CD4-positive, alpha-beta T cell treated with Interleukin-10 for 1 hour (primary cell): ENCODE measurements at regions not wholly inside any gene's neighbourhood (a gene's known extent, or its start where the extent isn't known, plus 50 kb on each side); places are given as distances from the start of the nearest gene placed in this dataset.

Experiments used
- DNase-seq: peaks from one replicate; pipeline ENCODE4 v3.0.0-alpha.2; 2020

DNA sequence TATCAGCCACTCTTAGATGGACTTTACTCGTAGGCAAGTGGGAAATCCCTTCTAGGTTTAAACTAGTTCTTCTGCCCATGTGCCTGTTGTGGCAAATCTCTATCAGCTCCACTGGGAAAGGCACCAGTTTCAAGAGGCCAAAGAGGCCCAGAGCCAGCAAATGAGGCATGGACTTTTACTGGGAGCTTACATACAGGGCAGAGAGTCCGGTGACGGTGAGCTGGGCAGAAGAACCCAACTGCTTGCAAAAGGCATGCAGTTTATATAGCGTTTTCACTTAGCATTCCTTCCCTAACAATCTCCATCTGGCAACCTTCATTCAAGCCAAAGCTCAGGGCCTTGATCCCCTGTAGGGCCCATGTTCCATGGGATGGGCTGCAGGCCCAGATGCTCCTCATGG is 93.0 kb upstream of the C3orf80 start:
- no peak for DNase-seq

DNA sequence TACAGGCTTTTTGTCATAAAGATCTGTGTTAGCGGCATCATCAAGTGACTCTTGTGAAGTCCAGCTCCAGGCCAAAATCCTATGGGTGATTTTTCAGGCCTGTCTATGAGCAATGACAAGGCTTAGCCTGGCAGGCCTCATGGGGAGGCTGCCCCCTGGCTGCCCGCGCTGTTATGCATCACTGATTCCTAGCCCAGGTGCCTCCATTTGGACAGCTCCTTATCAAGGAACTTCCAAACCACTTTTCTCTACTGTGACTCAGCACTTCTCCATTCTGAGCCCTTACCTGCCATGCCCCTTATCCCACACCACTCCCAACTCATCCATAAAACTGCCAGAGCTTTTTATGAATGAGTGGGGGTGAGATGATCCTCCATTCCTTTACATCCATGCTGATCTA is 91.5 kb upstream of the C3orf80 start:
- DNase-seq: no peak

DNA sequence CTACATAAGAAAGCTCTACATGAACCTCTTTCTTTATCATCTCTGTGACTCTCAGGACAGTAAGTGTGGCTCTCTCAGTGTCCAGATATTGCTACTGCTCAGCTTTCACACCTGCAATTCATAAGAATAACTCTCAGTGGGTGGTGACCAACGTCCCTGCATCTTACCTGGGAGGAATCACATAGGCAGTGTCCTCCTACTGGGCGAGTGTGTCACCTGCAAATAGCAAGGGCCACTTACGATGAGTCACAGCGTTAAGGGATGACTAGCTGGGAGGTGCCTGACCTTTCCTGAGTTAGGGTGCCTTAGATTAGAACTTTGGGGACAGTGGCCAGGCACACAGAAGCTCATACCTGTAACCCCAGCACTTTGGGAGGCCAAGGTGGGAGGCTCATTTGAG is 90.8 kb upstream of the C3orf80 start:
- no peak for DNase-seq

DNA sequence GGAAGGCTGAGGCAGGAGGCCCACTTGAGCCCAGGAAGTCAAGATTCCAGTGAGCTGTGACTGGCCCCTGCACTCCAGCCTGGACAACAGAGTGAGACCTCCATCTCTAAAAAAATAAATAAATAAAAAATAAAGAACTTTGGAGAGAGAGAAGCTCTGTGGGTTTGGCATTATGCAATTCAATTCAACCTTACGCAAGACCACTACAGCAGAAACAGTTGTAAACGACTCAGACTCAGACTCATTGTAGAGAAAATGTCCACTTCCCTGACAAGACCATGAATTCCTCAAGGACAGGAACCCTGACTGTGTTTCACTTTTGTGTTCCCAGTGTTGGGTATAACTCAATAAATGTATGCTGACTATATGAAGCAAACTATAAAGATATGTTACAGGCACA is 90.3 kb upstream of the C3orf80 start:
- no peak for DNase-seq

DNA sequence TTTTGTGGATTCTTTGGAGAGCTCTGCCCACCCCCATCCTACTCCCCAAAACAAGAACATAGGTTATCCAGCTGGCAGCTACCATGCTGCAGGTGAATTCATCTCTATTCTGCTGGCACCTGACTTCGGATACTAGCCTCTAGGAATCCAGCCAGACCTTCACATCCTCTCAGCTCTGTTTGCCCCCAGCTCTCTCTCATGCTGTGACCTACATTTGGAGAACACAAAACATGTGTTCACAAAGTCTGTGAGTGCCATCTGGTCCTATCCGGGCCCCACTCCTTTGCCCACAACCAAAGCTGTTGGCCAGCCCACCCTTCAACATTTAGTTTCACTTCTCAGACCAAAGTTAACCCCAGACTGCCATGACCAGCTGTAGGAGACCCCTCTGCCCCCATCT is 89.4 kb upstream of the C3orf80 start:
- DNase-seq: no peak

DNA sequence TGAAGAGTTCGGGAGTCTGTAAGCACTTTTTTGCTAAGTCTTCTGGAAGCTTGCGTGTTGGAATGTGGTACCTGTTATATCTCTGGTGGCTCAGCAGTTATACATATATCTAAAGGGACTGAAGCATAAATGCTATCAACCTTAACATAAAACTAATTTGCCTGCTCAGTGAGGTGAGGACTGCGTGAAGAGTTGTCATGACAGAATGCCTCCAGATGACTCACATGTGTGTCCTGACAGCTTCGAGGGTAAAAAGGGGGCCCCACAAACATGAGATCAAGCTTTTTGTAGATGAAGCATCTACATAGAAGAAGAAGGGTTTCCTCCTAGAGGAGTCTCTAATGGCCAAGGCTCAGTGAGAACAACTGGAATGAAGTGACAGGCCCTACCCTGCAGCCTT is 88.8 kb upstream of the C3orf80 start:
- no peak for DNase-seq

DNA sequence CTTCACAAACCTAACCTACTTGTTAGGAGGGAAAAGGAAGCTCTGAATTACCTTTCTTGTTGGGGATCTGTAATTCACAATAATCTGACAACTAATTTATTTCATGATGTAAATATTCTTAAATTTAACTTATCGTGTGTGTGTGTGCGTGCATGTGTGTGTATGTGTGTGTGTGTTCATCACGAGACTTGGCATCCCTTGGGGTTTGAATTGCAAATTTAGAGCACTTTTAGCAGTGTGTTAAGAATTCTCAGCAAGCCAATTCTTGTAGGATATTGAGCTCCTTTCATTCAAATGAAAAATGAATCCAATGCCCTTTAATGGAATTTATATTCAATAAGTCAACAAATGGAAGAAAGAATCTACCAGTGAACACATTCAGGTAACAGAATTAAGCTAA is 85.9 kb upstream of the C3orf80 start:
- no peak for DNase-seq

DNA sequence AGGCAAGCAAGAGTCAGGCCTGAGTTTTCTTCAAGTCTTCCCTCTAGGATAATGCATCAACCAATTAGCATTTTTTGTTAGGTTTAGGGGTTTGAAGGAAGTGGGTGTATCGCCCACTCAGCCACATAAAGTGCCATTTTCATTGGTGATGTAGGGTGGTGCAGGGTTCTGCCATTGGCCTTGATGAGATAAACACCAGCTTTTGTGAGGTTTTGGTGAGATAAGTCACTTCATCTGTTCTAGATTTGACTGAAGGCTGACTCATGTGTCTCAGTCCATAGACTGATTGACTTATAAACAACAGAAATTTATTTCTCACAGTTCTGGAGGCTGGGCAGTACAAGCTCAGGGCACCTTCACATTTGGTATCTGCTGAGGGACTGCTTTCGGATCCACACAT is 84.5 kb upstream of the C3orf80 start:
- DNase-seq: no peak

DNA sequence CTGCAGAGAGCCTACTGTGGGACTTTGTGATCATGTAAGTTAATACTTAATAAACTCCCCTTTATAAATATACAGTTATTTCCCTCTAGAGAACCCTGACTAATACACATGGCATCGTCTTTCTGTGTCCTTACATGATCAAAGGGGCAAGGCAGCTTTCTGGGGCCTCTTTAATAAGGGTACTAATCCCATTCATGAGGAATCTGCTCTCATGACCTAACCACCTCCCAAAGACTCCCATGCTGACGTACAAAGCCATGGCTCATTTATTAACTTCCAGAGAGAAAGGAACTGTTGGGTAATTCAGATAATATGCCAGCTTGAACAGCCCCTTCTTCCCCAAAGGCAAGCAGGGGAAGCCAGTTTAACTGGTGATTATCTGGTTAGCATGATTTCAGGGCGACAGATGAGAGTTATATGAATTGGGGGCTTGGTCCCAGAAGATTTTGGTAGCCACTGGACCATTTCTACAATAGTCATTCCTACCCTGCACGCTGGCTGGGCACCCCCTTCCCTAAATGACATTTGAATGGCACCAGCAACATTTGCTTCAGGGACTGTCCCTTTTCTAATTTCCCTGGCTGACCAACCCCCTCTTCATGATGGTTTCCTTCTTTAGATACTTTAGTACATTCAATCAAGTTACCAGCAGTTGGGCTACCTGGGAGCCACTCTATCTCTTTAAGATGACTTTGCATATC is 83.6 kb upstream of the C3orf80 start:
- DNase-seq: no peak

DNA sequence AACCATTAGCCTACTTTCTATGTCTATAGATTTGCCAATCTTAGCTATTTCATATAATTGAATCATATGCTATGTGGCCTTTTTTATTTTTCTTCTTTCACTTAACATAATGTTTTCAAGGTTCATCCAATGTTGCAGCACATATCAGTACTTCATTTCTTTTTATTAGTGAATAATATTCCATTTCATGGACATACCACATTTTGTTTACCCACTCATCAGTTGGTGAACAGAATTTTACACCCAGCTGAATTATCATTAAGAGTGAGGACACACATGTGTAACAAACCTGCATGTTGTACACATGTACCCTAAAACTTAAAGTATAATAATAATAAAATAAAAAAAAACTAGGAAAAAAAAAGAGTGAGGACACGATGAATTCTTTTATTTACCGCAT is 81.7 kb upstream of the C3orf80 start:
- DNase-seq: no peak

DNA sequence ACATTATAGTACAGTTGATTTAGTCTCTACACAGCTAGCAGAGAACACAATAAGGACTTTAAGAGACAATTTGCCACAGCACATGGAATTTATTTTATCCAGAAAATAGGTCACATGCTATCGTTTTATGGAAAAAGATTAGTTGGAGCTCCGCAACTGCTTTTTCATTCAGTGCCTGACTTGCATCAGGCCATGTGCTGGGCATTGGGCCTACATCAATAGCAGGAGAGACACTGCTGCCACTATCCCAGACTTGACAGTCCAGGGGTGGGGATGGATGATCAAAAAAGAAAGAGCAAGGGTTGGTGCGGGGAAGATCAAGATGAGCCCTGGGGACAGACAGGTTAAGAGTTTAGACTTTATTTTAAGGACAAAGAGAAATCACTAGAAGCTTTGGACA is 75.2 kb upstream of the C3orf80 start:
- no peak for DNase-seq

DNA sequence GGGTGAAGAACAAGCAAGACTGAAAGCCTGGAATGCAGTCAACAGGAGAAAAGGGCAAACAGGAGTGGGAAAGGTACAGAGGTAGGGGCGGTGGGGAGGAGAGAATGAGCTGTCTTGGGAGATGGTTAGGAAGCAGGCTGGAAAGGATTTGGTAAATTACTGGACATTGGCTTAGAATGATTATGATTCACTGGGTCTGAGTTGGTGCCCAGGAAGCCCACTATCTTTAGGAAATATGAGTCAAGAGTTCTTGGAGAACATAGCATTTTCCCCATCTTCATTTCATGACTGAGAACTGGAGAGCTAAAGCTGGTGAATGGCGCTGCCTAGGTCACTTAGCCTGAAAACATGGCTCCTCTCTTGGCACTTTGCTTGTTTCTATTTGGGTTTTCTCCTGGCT is 74.7 kb upstream of the C3orf80 start:
- DNase-seq: no peak

DNA sequence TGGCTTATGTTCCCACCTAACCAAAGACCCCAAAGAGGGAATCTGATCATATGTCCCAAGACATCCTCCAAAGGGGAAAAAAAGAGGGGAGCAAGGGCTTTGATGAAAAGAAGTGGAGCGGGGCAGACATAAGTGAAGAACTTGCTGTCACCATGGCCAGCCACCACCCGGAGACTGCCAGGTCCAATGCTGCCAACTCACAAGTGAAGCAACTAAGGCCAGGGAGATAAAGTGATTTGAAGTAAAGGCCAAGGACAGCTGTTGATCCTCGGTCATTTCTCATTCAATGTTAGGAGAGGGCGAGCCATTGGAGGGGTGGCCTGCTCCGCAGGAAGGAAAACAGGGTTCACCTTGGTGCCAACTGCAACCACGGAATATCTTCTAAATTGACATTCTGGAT is 72.6 kb upstream of the C3orf80 start:
- DNase-seq: no peak

DNA sequence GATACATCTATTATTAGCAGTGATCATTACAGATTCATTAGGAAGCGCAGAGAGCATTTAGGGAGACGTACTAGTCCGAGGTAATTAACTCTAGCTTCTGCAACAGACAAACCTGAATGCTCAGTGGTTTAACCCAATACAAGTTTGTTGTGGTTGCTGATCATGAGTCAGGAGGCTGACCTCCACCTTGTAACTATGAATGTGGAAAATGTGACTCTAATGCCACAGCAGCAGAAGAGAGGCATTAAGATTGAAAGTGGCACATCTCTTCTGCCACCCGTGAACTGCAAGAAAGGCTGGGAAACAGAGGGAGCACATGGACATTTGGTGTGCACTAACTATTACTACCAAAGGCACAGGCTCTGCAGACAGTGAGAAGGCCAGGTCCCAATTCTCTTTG is 71.2 kb upstream of the C3orf80 start:
- no peak for DNase-seq

DNA sequence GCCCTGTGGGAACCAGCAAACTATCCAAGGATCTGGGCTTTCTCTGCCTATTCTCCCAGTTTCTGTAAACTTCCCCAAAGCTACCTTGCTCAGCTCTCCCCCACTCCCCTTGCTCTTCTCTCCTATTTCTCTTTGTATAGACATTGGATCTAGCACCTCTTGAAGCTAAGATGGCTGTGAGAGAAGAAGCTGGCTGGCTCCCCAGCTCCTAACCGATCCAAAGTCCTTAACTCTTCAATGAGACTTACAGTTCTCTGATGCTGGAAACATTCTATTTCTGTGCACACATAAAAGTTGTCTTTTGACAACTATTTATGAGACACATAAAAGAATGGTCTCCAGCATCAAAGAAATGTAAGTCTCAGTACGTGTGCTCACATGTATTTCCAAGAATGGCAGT is 70.6 kb upstream of the C3orf80 start:
- no peak for DNase-seq

DNA sequence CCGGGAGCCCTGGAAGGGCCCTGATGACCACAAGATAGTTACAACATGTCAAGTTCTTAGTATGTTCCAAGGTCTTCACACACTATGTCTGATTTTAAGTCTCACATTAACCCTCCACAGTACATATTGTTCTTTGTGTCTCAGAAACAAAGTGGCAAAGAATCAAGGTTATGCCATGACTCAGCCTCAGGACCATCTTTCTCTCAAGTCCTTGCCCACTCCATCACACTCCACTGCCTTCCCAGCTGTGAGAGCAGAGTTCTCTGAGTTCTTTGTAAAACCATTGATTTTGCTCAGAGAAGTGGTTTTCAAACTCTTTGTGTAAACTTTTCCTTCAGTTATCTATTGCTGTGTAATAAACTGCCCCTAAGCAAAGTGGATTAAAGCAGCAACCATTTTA is 67.9 kb upstream of the C3orf80 start:
- DNase-seq: no peak

DNA sequence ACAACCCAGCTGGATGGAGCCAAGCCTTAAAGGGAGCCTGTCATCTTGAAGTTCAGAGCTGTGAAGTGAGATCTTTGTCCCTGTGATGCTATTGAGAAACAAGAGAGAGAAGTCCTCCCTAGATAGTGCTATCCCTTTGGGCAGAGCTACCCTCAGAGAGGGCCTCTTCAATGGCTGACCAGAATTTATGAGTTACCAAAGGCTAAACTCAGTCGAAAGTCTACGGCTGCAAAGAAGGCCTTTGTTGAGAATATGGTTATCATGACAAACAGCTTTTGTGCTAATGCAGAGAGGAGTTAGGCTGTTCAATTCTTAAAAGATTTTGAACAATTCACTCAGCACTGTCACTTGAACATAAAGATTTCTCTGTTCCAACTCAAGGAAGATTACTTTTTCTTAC is 65.9 kb upstream of the C3orf80 start:
- DNase-seq: no peak

DNA sequence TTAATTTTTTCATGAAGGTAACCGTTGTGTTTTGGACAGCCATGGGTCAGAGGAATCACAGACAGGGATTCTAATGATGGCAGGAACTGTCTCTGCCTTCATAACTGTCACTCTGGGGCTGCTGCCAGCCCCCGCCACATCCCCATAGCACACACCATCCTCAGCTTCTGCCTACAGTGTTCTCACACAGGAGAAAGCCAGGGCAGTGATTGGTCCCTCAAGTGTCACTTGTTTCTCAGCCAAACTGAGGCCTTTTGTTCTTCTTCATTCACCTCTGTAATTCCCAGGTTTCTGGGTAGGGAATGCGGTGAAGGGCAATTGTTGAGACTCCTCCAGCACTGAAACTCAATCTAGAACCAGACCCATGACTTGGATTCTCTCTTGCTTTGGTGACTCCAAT is 65.4 kb upstream of the C3orf80 start:
- no peak for DNase-seq

DNA sequence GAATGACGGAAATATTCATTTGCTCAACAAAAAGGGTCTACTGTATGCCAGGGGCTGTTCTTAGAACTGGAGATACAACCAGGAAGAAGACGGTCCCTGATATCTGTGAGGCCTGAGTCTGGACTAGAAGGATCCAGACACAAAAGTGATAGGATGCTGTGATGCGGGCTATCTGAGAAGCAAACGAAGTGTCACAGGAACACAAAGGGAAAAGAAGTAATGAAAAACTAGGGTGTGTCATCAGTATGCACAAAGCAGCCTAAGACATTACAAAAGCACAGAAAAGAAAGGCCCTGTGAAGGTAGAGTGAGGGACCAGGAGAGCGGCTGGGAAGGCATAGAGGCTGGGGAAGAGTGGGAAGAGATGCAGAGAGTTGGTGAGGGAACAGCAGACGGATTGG is 63.3 kb upstream of the C3orf80 start:
- no peak for DNase-seq

DNA sequence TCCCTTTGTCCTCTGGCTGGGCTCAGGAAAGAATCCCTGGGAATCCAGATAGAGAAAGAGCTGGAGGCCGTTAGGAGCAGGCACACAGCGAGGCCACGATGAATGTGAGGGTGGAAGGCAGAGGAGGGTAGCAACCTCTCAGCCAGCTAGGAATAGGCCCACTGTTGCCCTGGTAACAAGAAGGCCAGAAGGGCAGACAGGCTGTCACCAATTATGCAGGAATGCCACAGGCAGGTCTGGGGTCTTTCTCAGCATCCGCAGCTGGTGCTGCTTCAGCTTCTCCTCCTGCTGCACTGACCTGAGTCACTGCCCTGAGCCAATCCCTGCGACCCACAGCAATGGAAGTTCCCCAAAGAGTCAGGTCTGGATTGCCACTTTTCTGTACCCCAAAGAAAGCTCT is 62.8 kb upstream of the C3orf80 start:
- DNase-seq: no peak

DNA sequence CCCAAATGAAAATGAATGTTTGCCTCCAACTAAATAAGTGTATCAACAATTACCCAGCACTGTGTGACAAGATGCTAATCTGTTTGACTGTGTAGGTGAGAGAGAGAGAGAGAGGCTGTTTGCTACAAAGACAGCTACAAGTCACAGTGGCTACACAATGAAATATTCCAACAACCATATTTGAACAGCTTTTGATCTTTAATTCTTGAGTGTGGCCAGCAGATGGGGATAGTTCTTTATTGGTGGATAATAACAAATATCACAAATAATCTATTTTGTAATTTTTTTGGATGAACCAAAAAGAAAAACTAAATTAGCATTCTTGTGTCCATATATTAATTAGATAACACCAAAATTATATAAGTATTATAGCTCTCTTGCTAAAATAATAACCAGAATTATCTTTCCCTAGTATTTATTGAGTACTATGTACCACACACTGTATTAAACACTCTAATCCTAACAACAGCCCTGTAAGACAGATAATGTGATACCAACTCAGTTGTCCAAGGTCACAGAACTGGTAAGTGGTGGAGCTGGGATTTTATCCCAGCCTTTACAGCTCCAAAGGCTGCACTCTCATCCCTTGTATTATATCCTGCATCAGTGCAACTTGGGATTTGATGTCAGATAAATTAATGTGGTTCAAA is 61.9 kb upstream of the C3orf80 start:
- DNase-seq: peak; percentile 24

DNA sequence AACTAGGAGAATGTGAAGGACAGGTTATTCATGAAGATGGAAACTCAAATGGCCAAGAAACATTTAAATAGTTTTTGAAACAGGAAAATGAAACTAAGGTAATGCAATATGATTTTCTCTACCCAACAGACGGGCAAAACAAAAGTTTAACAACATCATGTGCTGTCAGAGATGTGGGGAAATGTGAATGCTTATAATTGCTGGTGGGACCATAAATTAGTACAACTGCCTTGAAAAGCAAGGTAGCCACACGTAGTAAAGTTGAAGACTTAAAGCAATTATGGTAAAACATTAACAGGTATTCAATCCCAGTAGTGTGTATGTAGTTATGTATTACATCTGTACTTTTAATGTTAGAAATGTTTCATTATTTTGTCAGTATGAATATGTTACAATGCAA is 57.0 kb upstream of the C3orf80 start:
- DNase-seq: no peak

DNA sequence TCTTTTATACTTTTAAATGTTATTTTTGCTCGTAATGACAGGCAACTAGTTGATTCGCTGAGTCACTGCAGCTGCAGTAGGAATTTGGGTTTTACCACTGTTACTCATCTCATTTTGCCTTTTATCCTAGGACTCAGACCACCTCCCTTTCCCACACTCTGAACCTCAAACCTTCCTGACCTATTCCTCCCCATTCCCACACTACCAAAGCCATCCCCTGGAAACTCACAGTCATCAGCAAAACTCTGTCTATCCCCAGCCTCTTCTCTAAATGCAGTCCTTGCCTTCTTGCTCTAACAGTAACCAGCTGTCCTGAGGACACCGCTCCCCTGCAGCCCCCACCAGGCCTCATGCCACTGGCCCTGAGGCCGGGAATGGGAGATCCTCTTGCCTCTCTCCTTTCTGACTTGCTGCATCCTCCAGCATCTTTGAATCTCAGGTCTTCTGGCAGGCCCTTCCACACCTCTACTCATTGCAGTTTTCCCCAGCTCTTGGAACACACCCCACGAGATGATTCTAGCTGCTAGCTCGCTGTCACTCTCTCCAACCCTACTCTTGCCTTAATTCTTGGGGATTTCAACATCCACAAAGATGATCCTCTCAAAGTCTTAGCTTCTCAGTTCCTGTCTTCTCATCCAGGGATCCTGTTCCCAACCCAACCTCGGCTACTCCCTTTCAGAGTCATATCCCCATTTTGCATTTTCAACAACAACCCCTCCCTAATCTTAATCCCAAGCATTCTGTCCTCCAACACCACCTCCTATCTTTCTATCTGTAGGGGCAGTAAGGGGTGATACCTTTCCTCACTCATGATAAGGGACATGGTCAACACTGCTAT is 55.9 kb upstream of the C3orf80 start:
- no peak for DNase-seq
